ENCODE measurements at regions not wholly inside any gene's neighbourhood (a gene's known extent, or its start where the extent isn't known, plus 50 kb on each side); places are given as distances from the start of the nearest gene placed in this dataset.
A peak's percentile ranks its signal among the peaks of the same experiment; 100 is the strongest.

DNA sequence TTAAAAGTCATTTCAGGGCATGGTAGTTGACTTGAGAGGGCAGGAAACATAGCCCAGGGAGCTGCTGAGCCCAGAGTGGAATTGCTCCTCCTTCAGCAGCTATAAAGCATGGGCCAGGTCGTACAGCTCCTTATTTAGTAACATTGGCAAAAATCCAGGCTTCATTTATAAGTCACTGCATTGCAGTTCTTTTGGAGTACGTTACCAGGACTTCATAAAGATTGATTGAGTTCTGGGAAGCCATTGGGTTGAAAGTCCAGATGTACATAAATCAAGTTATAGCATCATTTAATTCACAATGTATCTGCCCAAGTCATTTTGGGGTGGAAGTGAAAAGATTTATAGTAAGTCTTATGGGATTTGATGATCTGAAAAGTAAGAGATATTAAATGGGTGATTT, 53.0 kb upstream of the ANKEF1 start:
- Mint-ChIP-seq H3K27me3 (ENCODE audit: low read depth) (peaks cover 2% of the 10 kb centered on the region), H3K4me3 (no peak overlapping the region)

DNA sequence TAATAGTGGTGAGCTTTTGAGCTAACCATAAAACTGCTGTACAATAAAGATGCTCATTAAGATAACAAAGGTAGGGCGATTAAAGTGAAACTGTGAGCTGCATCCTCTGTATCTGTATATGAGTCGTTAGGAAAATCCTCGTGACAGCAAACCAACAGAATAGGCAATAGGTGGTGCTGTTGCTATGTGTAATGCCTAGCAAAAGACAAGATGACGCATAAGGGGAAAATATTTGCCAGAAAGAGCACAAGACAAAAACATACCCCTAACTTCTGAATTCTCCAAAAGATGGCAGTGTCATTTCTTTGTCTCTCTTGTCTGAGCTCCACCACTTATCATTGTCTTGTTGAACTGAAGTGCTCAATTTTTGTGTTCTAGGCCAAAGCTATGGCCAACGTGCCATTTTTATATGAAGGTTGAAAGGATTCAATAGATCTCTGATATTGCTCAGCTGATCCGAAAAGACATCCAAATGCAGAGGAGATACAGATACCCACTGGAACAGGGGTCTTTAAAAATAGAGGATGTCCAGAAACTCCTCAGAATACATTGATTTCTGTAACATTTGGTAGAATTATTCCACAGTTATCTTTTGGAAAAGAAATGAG, 56.3 kb upstream of the ANKEF1 start:
- no peak overlapping the region for H3K27ac Mint-ChIP-seq (ENCODE audit: unreplicated experiment)
- H3K4me3 Mint-ChIP-seq, result no peak overlapping the region
- H3K4me1 Mint-ChIP-seq, result peaks cover 6% of the 10 kb centered on the region
- DNase-seq (ENCODE audit: low read depth, low spot score), result peak; percentile 19
- peaks cover 4% of the 10 kb centered on the region for H3K27me3 Mint-ChIP-seq (ENCODE audit: low read depth)
- no peaks in the 10 kb centered on the region for H3K9me3 Mint-ChIP-seq
- TF ChIP-seq, protein P1, sequence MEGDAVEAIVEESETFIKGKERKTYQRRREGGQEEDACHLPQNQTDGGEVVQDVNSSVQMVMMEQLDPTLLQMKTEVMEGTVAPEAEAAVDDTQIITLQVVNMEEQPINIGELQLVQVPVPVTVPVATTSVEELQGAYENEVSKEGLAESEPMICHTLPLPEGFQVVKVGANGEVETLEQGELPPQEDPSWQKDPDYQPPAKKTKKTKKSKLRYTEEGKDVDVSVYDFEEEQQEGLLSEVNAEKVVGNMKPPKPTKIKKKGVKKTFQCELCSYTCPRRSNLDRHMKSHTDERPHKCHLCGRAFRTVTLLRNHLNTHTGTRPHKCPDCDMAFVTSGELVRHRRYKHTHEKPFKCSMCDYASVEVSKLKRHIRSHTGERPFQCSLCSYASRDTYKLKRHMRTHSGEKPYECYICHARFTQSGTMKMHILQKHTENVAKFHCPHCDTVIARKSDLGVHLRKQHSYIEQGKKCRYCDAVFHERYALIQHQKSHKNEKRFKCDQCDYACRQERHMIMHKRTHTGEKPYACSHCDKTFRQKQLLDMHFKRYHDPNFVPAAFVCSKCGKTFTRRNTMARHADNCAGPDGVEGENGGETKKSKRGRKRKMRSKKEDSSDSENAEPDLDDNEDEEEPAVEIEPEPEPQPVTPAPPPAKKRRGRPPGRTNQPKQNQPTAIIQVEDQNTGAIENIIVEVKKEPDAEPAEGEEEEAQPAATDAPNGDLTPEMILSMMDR (conservative IDR thresholded peaks at IDR 0.05), result peak; percentile 89
- H3K36me3 Mint-ChIP-seq (ENCODE audit: low read depth), result no peaks in the 10 kb centered on the region

More for the DNA sequence above, 53.0 kb upstream of the ANKEF1 start:
- no peaks in the 10 kb centered on the region for H3K9me3 Mint-ChIP-seq
- no peak for DNase-seq (ENCODE audit: low read depth, low spot score)
- no peaks in the 10 kb centered on the region for H3K36me3 Mint-ChIP-seq (ENCODE audit: low read depth)
- no peak overlapping the region for H3K27ac Mint-ChIP-seq (ENCODE audit: unreplicated experiment)
- TF ChIP-seq, protein P1 (conservative IDR thresholded peaks at IDR 0.05), result no peak
- H3K4me1 Mint-ChIP-seq, result peaks cover 3% of the 10 kb centered on the region

DNA sequence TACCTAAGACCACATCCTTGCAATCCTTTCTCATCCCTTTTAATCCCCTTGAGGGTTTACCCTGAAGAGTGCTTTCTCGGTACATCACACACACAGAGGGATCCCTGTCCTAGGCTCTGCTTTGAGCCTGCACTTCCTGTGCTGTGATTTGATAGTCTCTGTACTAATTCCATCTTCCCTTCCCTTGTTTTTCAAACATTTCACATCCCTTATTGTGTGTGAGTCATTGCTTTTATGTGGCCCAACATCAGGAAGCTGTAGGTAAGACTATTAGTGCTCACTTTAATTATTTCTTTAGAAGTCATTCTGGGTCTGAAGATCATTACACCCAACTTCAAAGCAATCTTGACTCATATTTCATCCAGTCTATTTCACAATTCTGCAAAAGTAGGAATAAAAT, 57.2 kb upstream of the ANKEF1 start:
- Mint-ChIP-seq H3K4me3 (no peak overlapping the region), H3K27ac (ENCODE audit: unreplicated experiment) (no peak overlapping the region), H3K4me1 (peaks cover 6% of the 10 kb centered on the region), H3K9me3 (no peaks in the 10 kb centered on the region), H3K36me3 (ENCODE audit: low read depth) (no peaks in the 10 kb centered on the region), H3K27me3 (ENCODE audit: low read depth) (peaks cover 4% of the 10 kb centered on the region)
- TF ChIP-seq, protein P1 (conservative IDR thresholded peaks at IDR 0.05), result no peak
- DNase-seq (ENCODE audit: low read depth, low spot score), result no peak

DNA sequence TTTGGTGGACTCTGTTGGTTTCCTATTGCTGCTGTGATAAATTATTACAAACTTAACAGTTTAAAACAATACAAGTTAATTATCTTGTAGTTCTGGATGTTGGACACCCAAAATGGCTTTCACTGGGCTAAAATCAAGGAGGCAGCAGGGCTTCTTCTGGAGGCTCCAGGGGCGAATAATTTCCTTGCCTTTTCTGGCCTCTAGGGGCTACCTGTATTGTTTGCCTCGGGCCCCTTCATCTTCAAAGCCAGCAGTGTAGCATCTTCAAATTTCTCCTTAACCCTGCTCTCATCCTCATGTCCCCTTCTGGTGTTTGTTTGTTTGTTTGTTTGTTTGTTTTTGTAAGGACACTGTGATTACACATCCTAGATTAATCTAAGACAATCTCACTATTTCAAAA, 60.5 kb upstream of the ANKEF1 start:
- H3K36me3 Mint-ChIP-seq (ENCODE audit: low read depth), result no peaks in the 10 kb centered on the region
- no peaks in the 10 kb centered on the region for H3K9me3 Mint-ChIP-seq
- H3K27ac Mint-ChIP-seq (ENCODE audit: unreplicated experiment), result no peak overlapping the region
- peaks cover 4% of the 10 kb centered on the region for H3K27me3 Mint-ChIP-seq (ENCODE audit: low read depth)
- H3K4me1 Mint-ChIP-seq, result peaks cover 6% of the 10 kb centered on the region
- DNase-seq (ENCODE audit: low read depth, low spot score), result no peak
- no peak overlapping the region for H3K4me3 Mint-ChIP-seq
- TF ChIP-seq, protein P1 (conservative IDR thresholded peaks at IDR 0.05), result peak; percentile 42

DNA sequence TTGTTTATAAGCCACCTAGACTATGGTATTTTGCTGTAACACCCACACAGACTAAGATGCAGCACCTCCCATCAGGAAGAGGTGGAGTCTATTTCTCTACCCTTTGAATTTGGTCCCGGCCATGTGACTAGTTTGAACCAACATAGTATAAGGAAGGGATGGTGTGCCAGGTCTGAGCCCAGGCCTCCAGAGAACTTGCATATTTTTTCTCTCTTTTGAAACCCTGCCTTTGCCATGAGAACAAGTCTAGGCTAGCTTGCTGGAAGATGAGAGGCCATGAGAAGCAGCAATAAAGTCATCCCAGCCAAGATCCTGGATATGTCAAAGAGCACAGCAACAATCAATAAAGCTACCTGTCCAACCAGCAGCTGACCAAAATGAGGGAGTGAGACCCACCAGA, 63.0 kb upstream of the ANKEF1 start:
- Mint-ChIP-seq H3K27me3 (ENCODE audit: low read depth) (peaks cover 6% of the 10 kb centered on the region), H3K36me3 (ENCODE audit: low read depth) (no peaks in the 10 kb centered on the region), H3K4me3 (no peak overlapping the region), H3K9me3 (no peaks in the 10 kb centered on the region), H3K27ac (ENCODE audit: unreplicated experiment) (no peak overlapping the region), H3K4me1 (peaks cover 3% of the 10 kb centered on the region)
- TF ChIP-seq, protein P1 (conservative IDR thresholded peaks at IDR 0.05), result no peak
- DNase-seq (ENCODE audit: low read depth, low spot score), result no peak

Measured in neural crest cell (in vitro differentiated cells).